Osteocyte (in vitro differentiated cells): ENCODE measurements at regions not wholly inside any gene's neighbourhood (a gene's known extent, or its start where the extent isn't known, plus 50 kb on each side); places are given as distances from the start of the nearest gene placed in this dataset.
"Not testable (repeated sequence)": the region's sequence is repeated elsewhere in the genome, so short reads cannot be mapped to it uniquely, and the experiment has no call there.

Experiments
- DNase-seq: peaks from one replicate; pipeline ENCODE4 v3.0.0; 2021; ENCODE audit warnings: mixed read lengths; ENCODE audit not compliant: unreplicated experiment; ENCODE audit errors: extremely low spot score
- H3K27ac Mint-ChIP-seq: one replicate; pipeline ENCODE4 v1.8.0; 2021; ENCODE audit warnings: mild to moderate bottlenecking, mixed read lengths; ENCODE audit not compliant: unreplicated experiment
- H3K27me3 Mint-ChIP-seq: one replicate; pipeline ENCODE4 v1.8.0; 2021; ENCODE audit warnings: mixed read lengths; ENCODE audit not compliant: unreplicated experiment
- H3K36me3 Mint-ChIP-seq: one replicate; pipeline ENCODE4 v1.8.0; 2021; ENCODE audit warnings: mixed read lengths; ENCODE audit not compliant: unreplicated experiment
- H3K4me1 Mint-ChIP-seq: one replicate; pipeline ENCODE4 v1.8.0; 2021; ENCODE audit warnings: mixed read lengths; ENCODE audit not compliant: unreplicated experiment
- H3K4me3 Mint-ChIP-seq: one replicate; pipeline ENCODE4 v1.8.0; 2021; ENCODE audit warnings: mild to moderate bottlenecking, moderate library complexity, mixed read lengths; ENCODE audit not compliant: unreplicated experiment
- H3K9me3 Mint-ChIP-seq: one replicate; pipeline ENCODE4 v1.8.0; 2021; ENCODE audit warnings: mixed read lengths; ENCODE audit not compliant: unreplicated experiment
- CTCF ChIP-seq: fragments of 200-600 bp; sonication (generic); IDR thresholded peaks from 2 replicates; pipeline ENCODE4 v1.5.0; 2021; ENCODE audit warnings: antibody characterized with exemption, mild to moderate bottlenecking, moderate library complexity

GRCh38 chr7:67663644-67664043 lies 667.0 kb downstream of the TYW1 start:
- Mint-ChIP-seq H3K4me3 (no peak overlapping the region), H3K27ac (no peak overlapping the region), H3K4me1 (no peaks in the 10 kb centered on the region), H3K36me3 (no peaks in the 10 kb centered on the region), H3K9me3 (peaks cover 35% of the 10 kb centered on the region), H3K27me3 (no peaks in the 10 kb centered on the region)
- TF ChIP-seq CTCF, result no peak
- DNase-seq, result no peak

- peaks cover 38% of the 10 kb centered on the region for H3K9me3 Mint-ChIP-seq
- H3K4me1 Mint-ChIP-seq, H3K4me3 Mint-ChIP-seq, H3K27me3 Mint-ChIP-seq, DNase-seq, H3K27ac Mint-ChIP-seq, H3K36me3 Mint-ChIP-seq: not testable (repeated sequence)
Observed at GRCh38 chr7:67666359-67666758, 669.7 kb downstream of the TYW1 start.

- H3K9me3 Mint-ChIP-seq, result peaks cover 34% of the 10 kb centered on the region
- no peaks in the 10 kb centered on the region for H3K4me1 Mint-ChIP-seq
- no peak overlapping the region for H3K4me3 Mint-ChIP-seq
- DNase-seq, result no peak
- H3K36me3 Mint-ChIP-seq, result no peaks in the 10 kb centered on the region
- no peaks in the 10 kb centered on the region for H3K27me3 Mint-ChIP-seq
- no peak overlapping the region for H3K27ac Mint-ChIP-seq
- TF ChIP-seq CTCF, result no peak
Observed at GRCh38 chr7:67671006-67671548, 674.4 kb downstream of the TYW1 start.

GRCh38 chr7:67673861-67674260 lies 677.2 kb downstream of the TYW1 start:
- Mint-ChIP-seq H3K36me3 (no peaks in the 10 kb centered on the region), H3K27me3 (no peaks in the 10 kb centered on the region), H3K9me3 (peaks cover 45% of the 10 kb centered on the region), H3K4me3 (no peak overlapping the region), H3K4me1 (no peaks in the 10 kb centered on the region), H3K27ac (no peak overlapping the region)
- DNase-seq, result no peak
- no peak for TF ChIP-seq CTCF

GRCh38 chr7:67674862-67675261 lies 678.2 kb downstream of the TYW1 start:
- not testable (repeated sequence) for H3K4me1 Mint-ChIP-seq, H3K27ac Mint-ChIP-seq, H3K36me3 Mint-ChIP-seq, H3K4me3 Mint-ChIP-seq, H3K27me3 Mint-ChIP-seq, DNase-seq
- peaks cover 40% of the 10 kb centered on the region for H3K9me3 Mint-ChIP-seq

- H3K4me3 Mint-ChIP-seq, result no peak overlapping the region
- no peaks in the 10 kb centered on the region for H3K4me1 Mint-ChIP-seq
- no peaks in the 10 kb centered on the region for H3K27me3 Mint-ChIP-seq
- no peak for DNase-seq
- H3K9me3 Mint-ChIP-seq, result peaks cover 37% of the 10 kb centered on the region
- no peak for TF ChIP-seq CTCF
- no peaks in the 10 kb centered on the region for H3K36me3 Mint-ChIP-seq
- H3K27ac Mint-ChIP-seq, result no peak overlapping the region
Observed at GRCh38 chr7:67675971-67676370, 679.3 kb downstream of the TYW1 start.
